Kidney (tissue), 13 donors: ENCODE measurements at regions not wholly inside any gene's neighbourhood (a gene's known extent, or its start where the extent isn't known, plus 50 kb on each side); places are given as distances from the start of the nearest gene placed in this dataset.
"Not testable (repeated sequence)": the region's sequence is repeated elsewhere in the genome, so short reads cannot be mapped to it uniquely, and the experiment has no call there.

Experiments
- DNase-seq, 5 donors: peaks; one replicate each; pipeline ENCODE4 v3.0.0-alpha.2; 2013 to 2020
- FAIRE-seq: peaks from 2 replicates; lab custom pipeline; 2012; peaks lifted over from hg19 to GRCh38; lab: Jason Lieb, UNC
- H3K27ac ChIP-seq, 2 donors: one replicate each; pipeline ENCODE4 v1.7.0; 2013; ENCODE audit warnings: low read depth in 2 of 2, low read length in 2 of 2, inconsistent platforms in 1 of 2
- H3K27me3 ChIP-seq: one replicate; pipeline ENCODE4 v1.7.1; 2013; ENCODE audit warnings: low read length, inconsistent platforms; ENCODE audit not compliant: control insufficient read depth, insufficient read depth
- H3K36me3 ChIP-seq, 3 donors: one replicate each; pipeline versions ENCODE4 v1.7.0 to v1.7.1; 2013; ENCODE audit warnings: low read length in 3 of 3, control low read depth in 1 of 3, inconsistent platforms in 1 of 3; ENCODE audit not compliant: insufficient read depth in 3 of 3, control insufficient read depth in 2 of 3
- H3K4me1 ChIP-seq, 3 donors: one replicate each; pipeline versions ENCODE4 v1.7.0 to v1.7.1; 2013; ENCODE audit warnings: low read length in 3 of 3, inconsistent platforms in 1 of 3, low read depth in 1 of 3; ENCODE audit not compliant: control insufficient read depth in 2 of 3, insufficient read depth in 2 of 3
- H3K4me3 ChIP-seq, 3 donors: one replicate each; pipeline versions ENCODE4 v1.7.0 to v1.8.1; 2013; ENCODE audit warnings: low read length in 3 of 3, control low read depth in 1 of 3, inconsistent platforms in 1 of 3
- H3K9ac ChIP-seq, 3 donors: one replicate each; pipeline versions ENCODE4 v1.7.0 to v1.7.1; 2013; ENCODE audit warnings: low read length in 3 of 3, control low read depth in 1 of 3, inconsistent platforms in 1 of 3
- H3K9me3 ChIP-seq, 3 donors: one replicate each; pipeline versions ENCODE4 v1.7.0 to v1.7.1; 2013; ENCODE audit warnings: low read length in 3 of 3, control low read depth in 1 of 3, inconsistent platforms in 1 of 3; ENCODE audit not compliant: control insufficient read depth in 2 of 3, insufficient read depth in 1 of 3
- CTCF ChIP-seq: IDR thresholded peaks from 3 replicates; pipeline ENCODE4 v1.5.1; 2012; ENCODE audit warnings: mild to moderate bottlenecking, moderate library complexity, borderline replicate concordance; ENCODE audit not compliant: insufficient read depth; ENCODE audit errors: extremely low read depth
- intact Hi-C: fragments of 100-400 bp; cut with DNase I; formaldehyde crosslinking; loops from one replicate; pipeline ENCODE4 v1.11.1; 2022
- donor health status: control.
- donor health status: control.
- donor health status: control.
- donor health status: control.
- donor health status: control.
- donor health status: DM: yes; HTN: yes; CAD: no.
- donor health status: Normal renal cell carcinoma (clear cell type).

DNA sequence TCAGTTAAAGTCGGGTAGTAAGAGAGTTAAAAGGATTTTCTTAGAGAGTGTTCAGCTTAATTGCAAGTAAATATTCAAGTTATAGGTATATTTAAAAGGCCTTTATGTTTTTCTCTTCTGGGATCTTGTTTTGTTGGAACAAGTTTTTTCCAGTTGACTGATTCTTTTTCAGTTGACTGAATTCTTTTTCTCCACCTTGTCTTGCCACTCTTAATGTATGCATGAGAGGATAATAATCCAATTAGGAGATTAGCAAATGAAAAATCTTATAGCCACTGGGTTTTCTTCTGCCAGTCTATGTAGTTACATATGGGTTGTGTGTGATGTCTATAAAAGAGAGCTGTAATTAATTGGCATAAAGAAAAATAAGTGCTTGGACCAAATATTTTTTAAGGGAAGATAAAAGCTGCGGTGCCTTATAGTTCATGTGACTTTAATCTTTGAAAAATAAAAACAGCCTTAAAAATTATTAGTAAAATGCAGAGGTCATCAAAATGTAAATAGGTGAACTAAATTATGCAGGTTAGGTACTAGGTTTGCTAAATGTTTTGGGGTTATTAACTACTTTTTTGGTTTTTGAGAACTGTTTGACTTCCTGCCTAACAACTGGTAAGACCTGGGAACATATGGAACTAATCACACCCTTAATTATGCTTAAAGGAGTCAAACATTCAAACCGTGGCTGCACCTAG, 367.2 kb downstream of the HTR1B start:
- Histone ChIP-seq H3K9ac (no peak overlapping the region), H3K27me3 (no peaks in the 10 kb centered on the region), H3K4me3 (no peak overlapping the region), H3K4me1 (peaks cover 0 to 6% (median 0%) of the 10 kb centered on the region in 3 donors), H3K9me3 (no peaks in the 10 kb centered on the region), H3K27ac (no peak overlapping the region), H3K36me3 (no peaks in the 10 kb centered on the region)
- FAIRE-seq (no peak), DNase-seq (no peak)
- intact Hi-C loops, result no loop called here
- no peak for TF ChIP-seq CTCF

DNA sequence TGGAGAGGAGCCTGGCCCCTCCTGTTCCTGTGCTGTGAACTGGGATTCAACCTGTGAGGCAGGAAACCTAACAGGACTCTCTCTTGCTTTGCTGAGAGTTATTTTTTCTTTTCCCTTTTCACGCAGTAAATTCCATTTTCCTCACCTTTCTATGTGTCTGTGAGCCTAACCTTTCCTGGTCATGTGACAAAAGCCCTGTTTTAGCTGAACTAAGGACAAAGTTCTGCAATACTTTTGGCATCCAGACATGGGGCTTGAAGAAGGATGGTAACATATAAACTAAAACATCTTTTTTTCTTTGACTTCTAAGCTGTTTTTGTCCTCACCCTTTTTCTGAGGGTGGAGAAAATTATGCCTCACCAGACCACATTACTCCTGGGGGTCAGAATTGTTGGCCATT, 368.5 kb downstream of the HTR1B start:
- no peaks in the 10 kb centered on the region for H3K27me3 ChIP-seq
- peaks cover 0 to 6% (median 0%) of the 10 kb centered on the region in 3 donors for H3K4me1 ChIP-seq
- intact Hi-C loops, result no loop called here
- H3K9ac ChIP-seq, result no peak overlapping the region
- H3K9me3 ChIP-seq, result no peaks in the 10 kb centered on the region
- no peak overlapping the region for H3K27ac ChIP-seq
- no peak overlapping the region for H3K4me3 ChIP-seq
- no peak for TF ChIP-seq CTCF
- DNase-seq, result no peak
- no peaks in the 10 kb centered on the region for H3K36me3 ChIP-seq
- FAIRE-seq, result no peak

- peaks cover 0 to 6% (median 0%) of the 10 kb centered on the region in 3 donors for H3K4me1 ChIP-seq
- intact Hi-C loops, result no loop called here
- no peak overlapping the region for H3K27ac ChIP-seq
- no peaks in the 10 kb centered on the region for H3K27me3 ChIP-seq
- no peak for TF ChIP-seq CTCF
- no peak overlapping the region for H3K4me3 ChIP-seq
- H3K9me3 ChIP-seq, result no peaks in the 10 kb centered on the region
- DNase-seq, result no peak
- no peak for FAIRE-seq
- H3K36me3 ChIP-seq, result no peaks in the 10 kb centered on the region
- H3K9ac ChIP-seq, result no peak overlapping the region
Measured at GRCh38 chr6:77092971-77093370, 370.3 kb downstream of the HTR1B start.

GRCh38 chr6:77089776-77090175, 373.5 kb downstream of the HTR1B start:
- Histone ChIP-seq H3K9me3 (no peaks in the 10 kb centered on the region), H3K4me1 (no peaks in the 10 kb centered on the region), H3K4me3 (no peak overlapping the region), H3K36me3 (no peaks in the 10 kb centered on the region), H3K27ac (no peak overlapping the region), H3K27me3 (no peaks in the 10 kb centered on the region), H3K9ac (no peak overlapping the region)
- intact Hi-C loops, result no loop called here
- TF ChIP-seq CTCF, result no peak
- FAIRE-seq (no peak), DNase-seq (no peak)

- H3K36me3 ChIP-seq, DNase-seq, H3K9me3 ChIP-seq, H3K27ac ChIP-seq, H3K27me3 ChIP-seq, H3K9ac ChIP-seq, intact Hi-C loops, H3K4me1 ChIP-seq, FAIRE-seq, H3K4me3 ChIP-seq: not testable (repeated sequence)
Measured at GRCh38 chr6:77087794-77088318, 375.4 kb downstream of the HTR1B start.
